Stimulated activated CD4-positive, alpha-beta T cell treated with anti-CD3 and anti-CD28 coated beads, Interleukin-15, amount 100 ng/mL, for 1 hour (primary cell): ENCODE measurements at regions not wholly inside any gene's neighbourhood (a gene's known extent, or its start where the extent isn't known, plus 50 kb on each side); places are given as distances from the start of the nearest gene placed in this dataset.
A peak's percentile ranks its signal among the peaks of the same experiment; 100 is the strongest.

Source experiments
- DNase-seq, 2 donors: peaks; one replicate each; pipeline ENCODE4 v3.0.0-alpha.2; 2020; ENCODE audit warnings: low read depth in 1 of 2, low spot score in 1 of 2

GRCh38 chr2:185374878-185375277 is 363.7 kb upstream of the FSIP2 start:
- no peak for DNase-seq

- DNase-seq: no peak
These were observed 362.9 kb upstream of the FSIP2 start for GRCh38 chr2:185375731-185376130.

- no peak for DNase-seq
These were observed 357.0 kb upstream of the FSIP2 start for GRCh38 chr2:185381631-185382030.

GRCh38 chr2:185384822-185385560 is 353.6 kb upstream of the FSIP2 start:
- no peak for DNase-seq

- no peak for DNase-seq
These were observed 350.4 kb upstream of the FSIP2 start for GRCh38 chr2:185388226-185388625.

- no peak for DNase-seq
These were observed 347.1 kb upstream of the FSIP2 start for GRCh38 chr2:185391543-185391942.

DNA sequence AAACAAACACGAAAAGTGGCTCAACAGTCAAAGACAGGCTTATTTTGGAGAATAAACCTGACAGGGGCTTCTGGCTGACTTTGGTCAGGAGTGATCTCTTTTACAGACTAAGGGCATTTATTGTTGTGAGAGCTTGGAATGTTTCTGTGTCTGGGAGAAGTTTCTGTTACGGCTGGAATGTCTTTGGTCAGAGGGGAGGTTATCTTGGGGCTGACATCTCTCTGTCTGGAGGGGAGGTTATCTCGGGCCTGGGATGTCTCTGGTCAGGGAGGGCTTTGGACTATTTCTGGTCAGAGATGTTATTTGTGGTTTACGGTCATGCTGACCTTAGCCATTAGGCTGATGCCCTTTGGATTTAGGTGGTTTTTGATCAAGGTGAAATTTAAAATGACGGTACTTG is 345.5 kb upstream of the FSIP2 start:
- no peak for DNase-seq

DNA sequence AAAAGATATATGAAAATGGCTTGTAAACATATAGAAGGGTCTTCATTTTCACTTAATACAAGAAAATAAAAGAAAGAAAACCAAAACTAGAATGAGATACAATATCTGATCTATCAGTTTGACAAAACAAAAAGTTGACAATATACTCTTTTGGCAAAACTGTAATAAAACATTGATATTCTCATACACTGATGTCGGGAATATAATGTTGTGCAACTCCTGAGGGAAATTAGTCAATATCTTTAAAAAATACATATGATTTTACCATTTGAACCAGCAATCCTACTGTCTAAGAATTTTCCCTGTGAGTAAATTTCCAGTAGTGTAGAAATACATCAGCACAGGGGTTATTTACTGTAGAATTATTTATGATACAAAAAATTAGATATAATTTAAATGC is 336.1 kb upstream of the FSIP2 start:
- no peak for DNase-seq

- DNase-seq: no peak
These were observed 334.0 kb upstream of the FSIP2 start for GRCh38 chr2:185404578-185404977.

DNA sequence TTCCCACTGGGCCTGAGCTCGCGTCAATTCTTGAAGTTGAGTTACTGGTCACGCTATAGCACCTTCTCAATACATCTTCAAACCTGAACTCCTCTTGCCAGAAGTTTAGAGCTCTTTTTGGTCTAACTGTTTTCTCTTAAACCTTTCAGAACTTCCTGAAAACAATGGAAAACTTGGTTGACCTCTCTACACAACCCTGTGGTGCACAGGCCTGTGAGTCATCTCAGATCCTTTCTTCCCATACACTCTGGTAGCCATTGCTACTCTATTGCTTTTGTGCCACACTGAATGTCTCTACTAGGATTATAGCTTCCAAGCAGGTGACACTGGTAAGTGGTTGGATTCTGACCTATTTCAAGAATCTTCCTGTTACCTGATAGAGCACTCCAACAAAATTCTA is 321.5 kb upstream of the FSIP2 start:
- no peak for DNase-seq

DNA sequence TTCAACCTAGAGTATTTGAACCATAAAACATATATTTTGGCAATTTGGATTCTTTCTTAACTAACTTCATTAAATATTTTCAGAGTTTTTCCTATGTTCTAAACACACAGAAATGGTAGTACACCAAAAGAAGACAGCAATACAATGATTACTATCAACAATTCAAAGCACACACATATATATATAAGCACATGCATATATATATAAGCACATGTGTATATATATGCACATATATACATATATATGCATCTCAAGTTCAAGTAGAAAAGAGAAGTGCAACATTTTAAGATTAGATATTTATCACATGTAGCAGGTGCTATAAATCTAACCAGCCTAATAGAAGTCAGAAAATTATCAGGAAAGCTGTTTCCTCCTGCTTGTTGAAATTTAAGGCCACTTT is 320.9 kb upstream of the FSIP2 start:
- no peak for DNase-seq

DNA sequence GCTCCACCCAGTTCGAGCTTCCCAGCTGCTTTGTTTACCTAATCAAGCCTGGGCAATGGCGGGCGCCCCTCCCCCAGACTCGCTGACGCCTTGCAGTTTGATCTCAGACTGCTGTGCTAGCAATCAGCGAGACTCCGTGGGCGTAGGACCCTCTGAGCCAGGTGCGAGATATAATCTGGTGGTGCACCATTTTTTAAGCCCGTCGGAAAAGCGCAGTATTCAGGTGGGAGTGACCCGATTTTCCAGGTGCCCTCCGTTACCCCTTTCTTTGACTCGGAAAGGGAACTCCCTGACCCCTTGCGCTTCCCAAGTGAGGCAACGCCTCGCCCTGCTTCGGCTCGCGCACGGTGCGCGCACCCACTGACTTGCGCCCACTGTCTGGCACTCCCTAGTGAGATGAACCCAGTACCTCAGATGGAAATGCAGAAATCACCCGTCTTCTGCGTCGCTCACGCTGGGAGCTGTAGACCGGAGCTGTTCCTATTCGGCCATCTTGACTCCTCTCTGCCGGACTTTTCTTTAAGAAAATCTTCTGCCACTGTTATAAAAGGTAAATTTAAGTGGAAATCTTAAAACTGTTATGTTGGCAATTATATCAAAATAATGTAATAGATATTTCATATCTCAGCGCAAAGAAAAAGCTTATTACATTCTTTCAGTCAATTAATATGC is 313.5 kb upstream of the FSIP2 start:
- DNase-seq: peak in 1 of 2 donors; percentile 8

- DNase-seq: no peak
These were observed 310.6 kb upstream of the FSIP2 start for GRCh38 chr2:185428000-185428399.

GRCh38 chr2:185433824-185434223 is 304.8 kb upstream of the FSIP2 start:
- DNase-seq: no peak

DNA sequence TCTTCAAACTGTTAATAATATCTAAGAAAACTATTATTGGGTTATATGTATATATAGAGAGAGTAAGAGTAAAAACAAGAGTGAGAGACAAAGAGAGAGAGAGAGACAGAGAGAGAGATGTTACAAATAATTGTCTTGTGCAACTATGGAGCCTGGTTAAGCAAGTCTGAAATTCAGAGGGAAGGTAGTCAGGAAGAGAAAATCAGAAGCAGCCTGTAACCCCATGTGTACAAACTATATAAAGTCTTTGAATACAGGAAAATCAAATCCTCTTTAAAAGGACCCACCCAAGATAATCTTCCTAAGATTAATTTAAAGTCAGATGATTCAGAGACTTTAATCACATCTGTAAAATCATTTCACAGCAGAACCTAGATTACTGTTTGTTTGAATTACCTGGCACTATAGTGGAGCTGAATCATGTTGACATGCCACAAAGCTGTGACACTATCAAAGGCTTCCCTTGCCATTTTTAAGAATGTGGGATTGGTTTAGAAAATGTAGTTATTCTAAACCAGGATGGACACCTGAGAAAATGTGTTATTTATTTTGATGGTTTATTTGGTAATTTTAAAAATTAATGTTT is 301.7 kb upstream of the FSIP2 start:
- no peak for DNase-seq

DNA sequence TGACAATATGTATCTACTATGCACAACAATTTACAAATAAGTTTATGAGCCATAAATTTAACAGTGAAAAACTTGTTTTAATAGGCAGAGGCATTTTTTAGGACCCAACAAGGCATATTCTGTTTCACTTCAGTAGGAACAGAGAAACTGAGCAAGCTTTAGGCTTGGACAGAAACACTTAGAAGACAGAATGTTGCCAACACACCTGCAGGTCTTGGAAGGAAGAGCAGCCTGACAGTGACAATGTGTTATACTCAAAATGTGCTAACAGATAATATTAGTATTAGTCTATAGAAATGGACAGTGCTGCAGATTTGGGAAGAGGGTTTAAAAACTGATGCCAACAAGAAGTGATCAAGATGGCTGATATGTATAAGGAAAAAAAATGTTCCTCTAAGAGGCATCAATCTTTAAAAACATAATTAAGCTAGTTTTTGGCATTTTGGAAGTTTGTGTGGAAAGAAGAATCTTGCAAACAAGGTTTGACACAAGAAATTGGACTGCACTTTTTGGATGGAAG is 297.1 kb upstream of the FSIP2 start:
- no peak for DNase-seq

DNA sequence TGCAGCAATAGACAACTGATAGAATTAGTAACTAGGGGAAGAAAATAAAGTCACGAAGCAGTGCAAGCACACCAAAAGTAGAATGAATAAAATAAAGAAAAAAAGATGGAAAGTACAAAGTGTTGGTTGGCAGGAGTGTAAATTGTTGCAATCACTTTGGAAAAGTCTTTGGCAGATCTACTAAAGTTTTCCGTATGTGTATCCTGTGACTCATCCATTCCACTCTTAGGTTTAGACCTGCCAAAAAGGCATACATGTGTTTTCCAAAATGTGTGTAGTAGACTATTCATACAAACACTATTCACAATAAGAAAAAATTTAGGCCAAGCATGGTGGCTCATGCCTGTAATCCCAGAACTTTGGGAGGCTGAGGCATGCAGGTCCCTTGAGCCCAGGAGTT is 282.1 kb upstream of the FSIP2 start:
- DNase-seq: no peak

GRCh38 chr2:185463481-185463880 is 275.1 kb upstream of the FSIP2 start:
- DNase-seq: no peak

- DNase-seq: no peak
These were observed 271.7 kb upstream of the FSIP2 start for GRCh38 chr2:185466915-185467314.

- DNase-seq: no peak
These were observed 267.2 kb upstream of the FSIP2 start for GRCh38 chr2:185471441-185471840.

DNA sequence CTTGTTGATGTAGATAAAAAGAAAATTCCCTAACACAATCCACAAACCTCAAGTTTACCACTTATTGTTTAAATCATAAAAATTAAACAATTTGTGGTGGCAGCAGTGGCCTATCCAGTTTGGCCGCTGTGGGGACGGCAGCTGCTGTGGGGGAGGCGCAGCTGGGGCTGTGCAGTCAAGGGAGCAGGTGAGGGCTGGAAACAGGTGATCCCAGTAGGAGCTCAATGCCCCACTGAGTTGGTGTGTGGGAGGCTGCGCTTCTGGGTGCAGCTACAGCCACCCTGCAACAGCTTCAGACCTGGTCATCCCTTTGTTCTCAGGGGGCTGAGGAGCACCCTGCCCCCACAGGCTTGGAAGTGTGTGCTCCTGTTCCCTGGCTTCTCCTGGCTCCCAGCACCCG is 266.0 kb upstream of the FSIP2 start:
- no peak for DNase-seq

GRCh38 chr2:185473838-185474237 is 264.8 kb upstream of the FSIP2 start:
- no peak for DNase-seq
